NCI-H187 (cell line): ENCODE measurements at regions not wholly inside any gene's neighbourhood (a gene's known extent, or its start where the extent isn't known, plus 50 kb on each side); places are given as distances from the start of the nearest gene placed in this dataset.
A peak's percentile ranks its signal among the peaks of the same experiment; 100 is the strongest.

Source experiments
- DNase-seq, 2 experiments: peaks; one replicate each; lab custom pipeline; 2025; lab: John Stamatoyannopoulos, UW

DNA sequence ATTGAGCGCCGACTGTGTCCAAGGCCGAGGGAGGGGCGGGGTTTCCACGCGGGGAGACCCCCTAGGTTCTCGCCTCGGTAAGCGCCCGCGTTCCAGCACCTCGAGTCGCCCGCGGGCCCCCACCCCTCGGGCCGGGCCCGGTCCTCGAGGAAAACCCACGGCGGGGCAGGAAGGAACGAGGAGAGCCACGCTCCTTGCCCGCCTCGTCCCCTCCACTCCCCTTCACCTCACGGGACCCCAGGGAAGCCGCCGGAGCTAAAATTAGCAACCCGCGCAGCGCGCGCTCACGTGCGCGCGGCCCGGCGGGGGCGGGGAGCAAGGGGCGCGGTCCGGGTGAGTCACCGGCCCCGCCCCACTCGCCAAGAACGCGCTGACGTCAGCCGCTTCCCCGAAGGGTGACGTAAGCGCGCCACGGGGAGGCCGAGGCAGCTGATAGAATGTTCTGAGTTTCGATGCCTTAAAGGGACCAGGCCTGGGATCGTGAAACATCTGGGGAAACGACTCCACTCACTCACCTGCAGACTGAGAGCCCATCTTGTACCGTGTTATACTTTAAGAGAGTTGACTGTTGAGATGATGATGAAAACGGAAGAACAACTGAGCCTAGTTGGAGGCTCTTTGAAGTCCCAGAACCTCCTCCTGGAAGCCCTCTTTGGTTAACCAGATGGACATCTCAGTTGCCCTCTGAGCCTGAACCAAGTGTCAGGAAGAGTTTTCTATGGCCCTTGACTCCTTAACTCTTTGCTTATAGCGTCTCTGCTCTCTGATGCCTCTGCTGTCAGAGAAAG is 49.7 kb upstream of the ATF3 start:
- DNase-seq = peak; percentile 66 to 83
